ENCODE measurements at regions not wholly inside any gene's neighbourhood (a gene's known extent, or its start where the extent isn't known, plus 50 kb on each side); places are given as distances from the start of the nearest gene placed in this dataset.

DNA sequence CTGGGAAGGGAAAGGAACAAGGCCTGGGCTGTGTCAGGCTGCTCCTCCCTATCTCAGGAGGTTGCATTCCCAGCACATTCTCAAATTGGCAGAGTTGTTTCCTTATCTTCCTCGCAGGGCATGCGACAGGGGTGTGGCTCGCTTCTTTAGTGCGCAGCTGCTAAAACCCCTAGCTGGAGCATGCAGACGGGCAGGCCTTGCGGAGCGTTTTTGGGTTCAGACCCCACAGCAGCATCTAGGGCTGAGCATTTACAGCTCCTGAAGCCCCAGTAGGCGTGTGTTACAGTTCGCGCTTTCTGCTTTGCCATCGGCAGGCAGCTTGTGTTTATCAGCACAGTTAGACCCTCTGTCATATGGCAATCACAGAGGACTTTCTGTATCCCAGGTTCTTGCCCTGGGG is 392.4 kb downstream of the TECRL start:
- WGBS, 2 donors (ENCODE audit: low coverage in 1 of 2), result 78 to 89% methylated on average over 3 to 11 of the region's 11 CpGs
- H3K36me3 ChIP-seq, result no peaks in the 10 kb centered on the region
- H3K4me3 ChIP-seq, result no peak overlapping the region
- DNase-seq, result no peak
- TF ChIP-seq, protein P1, sequence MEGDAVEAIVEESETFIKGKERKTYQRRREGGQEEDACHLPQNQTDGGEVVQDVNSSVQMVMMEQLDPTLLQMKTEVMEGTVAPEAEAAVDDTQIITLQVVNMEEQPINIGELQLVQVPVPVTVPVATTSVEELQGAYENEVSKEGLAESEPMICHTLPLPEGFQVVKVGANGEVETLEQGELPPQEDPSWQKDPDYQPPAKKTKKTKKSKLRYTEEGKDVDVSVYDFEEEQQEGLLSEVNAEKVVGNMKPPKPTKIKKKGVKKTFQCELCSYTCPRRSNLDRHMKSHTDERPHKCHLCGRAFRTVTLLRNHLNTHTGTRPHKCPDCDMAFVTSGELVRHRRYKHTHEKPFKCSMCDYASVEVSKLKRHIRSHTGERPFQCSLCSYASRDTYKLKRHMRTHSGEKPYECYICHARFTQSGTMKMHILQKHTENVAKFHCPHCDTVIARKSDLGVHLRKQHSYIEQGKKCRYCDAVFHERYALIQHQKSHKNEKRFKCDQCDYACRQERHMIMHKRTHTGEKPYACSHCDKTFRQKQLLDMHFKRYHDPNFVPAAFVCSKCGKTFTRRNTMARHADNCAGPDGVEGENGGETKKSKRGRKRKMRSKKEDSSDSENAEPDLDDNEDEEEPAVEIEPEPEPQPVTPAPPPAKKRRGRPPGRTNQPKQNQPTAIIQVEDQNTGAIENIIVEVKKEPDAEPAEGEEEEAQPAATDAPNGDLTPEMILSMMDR (IDR thresholded peaks at IDR 0.05), result no peak
- TF ChIP-seq POLR2AphosphoS5 (IDR thresholded peaks at IDR 0.05) (no peak), POLR2A (IDR thresholded peaks at IDR 0.05) (no peak), EP300 (IDR thresholded peaks at IDR 0.05; ENCODE audit: low read depth) (no peak)
- intact Hi-C loops (cut with DNase I; ENCODE audit: low total_unique reads) (no loop called here), in situ Hi-C loops (cut with MboI; ENCODE audit: low pct_ligation_motif_present in 1 of 4, low pct_unique_long_range_greater_than_20kb in 1 of 4, low sequenced_read_pairs in 3 of 4) (no loop called here)
- no peaks in the 10 kb centered on the region for H3K9me3 ChIP-seq
- no peaks in the 10 kb centered on the region for H3K27me3 ChIP-seq
- H3K4me1 ChIP-seq, result no peaks in the 10 kb centered on the region
- no peak overlapping the region for H3K27ac ChIP-seq

DNA sequence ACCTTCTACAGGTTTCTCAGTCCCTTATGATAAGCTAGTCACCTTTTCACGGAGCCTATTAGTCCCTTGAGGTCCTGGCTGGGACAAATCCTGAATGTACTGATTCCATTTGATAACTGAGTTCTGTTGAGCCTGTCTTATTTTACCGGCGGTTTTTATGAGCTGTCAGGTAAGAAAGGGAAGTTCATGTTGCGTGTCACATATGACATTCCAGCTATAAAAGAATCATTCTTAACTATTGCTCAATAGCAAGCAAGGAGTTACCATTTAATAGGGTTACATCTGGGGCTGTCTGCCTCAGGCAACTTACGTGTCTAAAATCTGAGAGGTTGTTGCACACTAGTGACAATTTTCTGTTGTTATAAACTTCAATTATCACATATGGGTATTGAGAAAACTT is 394.6 kb downstream of the TECRL start:
- Histone ChIP-seq H3K27ac (no peak overlapping the region), H3K27me3 (no peaks in the 10 kb centered on the region), H3K9me3 (no peaks in the 10 kb centered on the region), H3K36me3 (no peaks in the 10 kb centered on the region), H3K4me3 (no peak overlapping the region), H3K4me1 (no peaks in the 10 kb centered on the region)
- intact Hi-C loops (cut with DNase I; ENCODE audit: low total_unique reads), result no loop called here
- TF ChIP-seq, protein P1 (IDR thresholded peaks at IDR 0.05), result no peak
- TF ChIP-seq POLR2A (IDR thresholded peaks at IDR 0.05) (no peak), POLR2AphosphoS5 (IDR thresholded peaks at IDR 0.05) (no peak), EP300 (IDR thresholded peaks at IDR 0.05; ENCODE audit: low read depth) (no peak)
- DNase-seq, result no peak
- in situ Hi-C loops (cut with MboI; ENCODE audit: low pct_ligation_motif_present in 1 of 4, low pct_unique_long_range_greater_than_20kb in 1 of 4, low sequenced_read_pairs in 3 of 4), result no loop called here
- 58% methylated on average over 5 of the region's 5 CpGs; no CpG with 5 or more reads in 1 of the 2 donors for WGBS, 2 donors (ENCODE audit: low coverage in 1 of 2)

DNA sequence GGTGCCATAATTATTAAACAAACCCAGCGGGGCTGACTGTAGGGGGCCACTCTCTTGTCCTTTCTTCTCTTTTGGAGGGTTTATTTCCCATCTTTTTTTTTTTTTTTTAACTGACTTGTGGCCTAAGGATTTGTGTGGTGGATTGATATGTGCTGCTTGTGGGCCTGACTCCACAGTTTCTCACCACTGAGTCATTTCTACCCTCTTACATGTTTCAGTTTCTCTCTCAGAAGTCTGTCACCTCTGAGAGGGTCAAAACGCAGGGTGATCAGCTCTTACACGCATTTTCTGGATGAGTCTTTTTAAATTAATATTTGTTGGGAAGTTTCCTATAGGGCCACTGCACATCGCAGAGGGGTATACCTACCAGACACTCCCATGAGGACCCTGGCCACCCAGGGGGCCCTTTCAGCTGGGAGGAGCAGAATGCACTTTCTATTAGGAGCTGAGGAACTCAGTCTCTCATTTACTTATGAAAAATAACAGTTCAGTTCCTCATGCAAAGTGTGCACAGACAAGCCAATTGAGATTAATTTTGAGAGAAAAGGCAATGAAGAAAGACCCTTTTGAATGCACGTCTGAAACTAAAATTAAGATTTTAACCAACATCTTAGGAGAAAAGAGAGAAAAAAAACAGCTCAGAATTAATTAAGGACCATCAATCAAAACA is 407.9 kb downstream of the TECRL start:
- no peaks in the 10 kb centered on the region for H3K36me3 ChIP-seq
- H3K27ac ChIP-seq, result no peak overlapping the region
- intact Hi-C loops (cut with DNase I; ENCODE audit: low total_unique reads) (no loop called here), in situ Hi-C loops (cut with MboI; ENCODE audit: low pct_ligation_motif_present in 1 of 4, low pct_unique_long_range_greater_than_20kb in 1 of 4, low sequenced_read_pairs in 3 of 4) (no loop called here)
- no peak for DNase-seq
- WGBS, 2 donors (ENCODE audit: low coverage in 1 of 2), result 83 to 95% methylated on average over 5 of the region's 5 CpGs
- no peak overlapping the region for H3K4me3 ChIP-seq
- H3K4me1 ChIP-seq, result no peaks in the 10 kb centered on the region
- TF ChIP-seq EP300 (IDR thresholded peaks at IDR 0.05; ENCODE audit: low read depth) (no peak), POLR2AphosphoS5 (IDR thresholded peaks at IDR 0.05) (no peak), POLR2A (IDR thresholded peaks at IDR 0.05) (no peak)
- TF ChIP-seq, protein P1 (IDR thresholded peaks at IDR 0.05), result no peak
- no peaks in the 10 kb centered on the region for H3K27me3 ChIP-seq
- no peaks in the 10 kb centered on the region for H3K9me3 ChIP-seq

DNA sequence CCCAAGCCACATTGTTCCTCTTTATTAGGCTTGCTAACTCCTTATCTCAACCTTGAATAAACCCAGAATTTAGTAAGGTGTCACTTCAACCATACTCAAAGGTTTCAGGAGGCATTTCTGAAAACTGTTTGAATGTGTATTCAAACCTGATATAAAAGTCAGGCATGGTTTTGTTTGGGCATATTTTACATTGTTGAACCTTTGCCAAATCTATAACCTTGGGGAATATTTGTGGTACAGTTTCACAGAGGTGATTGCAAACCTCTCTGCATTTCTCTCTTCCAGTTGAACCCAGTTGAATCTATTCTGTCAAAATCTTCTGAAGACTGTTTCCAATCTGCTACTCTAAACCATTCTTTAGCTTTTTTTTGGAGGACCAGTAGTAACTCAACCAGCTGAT is 409.0 kb downstream of the TECRL start:
- H3K27me3 ChIP-seq, result no peaks in the 10 kb centered on the region
- no peak for DNase-seq
- in situ Hi-C loops (cut with MboI; ENCODE audit: low pct_ligation_motif_present in 1 of 4, low pct_unique_long_range_greater_than_20kb in 1 of 4, low sequenced_read_pairs in 3 of 4), result no loop called here
- H3K9me3 ChIP-seq, result no peaks in the 10 kb centered on the region
- no peaks in the 10 kb centered on the region for H3K36me3 ChIP-seq
- no peak overlapping the region for H3K27ac ChIP-seq
- intact Hi-C loops (cut with DNase I; ENCODE audit: low total_unique reads), result no loop called here
- TF ChIP-seq POLR2A (IDR thresholded peaks at IDR 0.05), result no peak
- TF ChIP-seq EP300 (IDR thresholded peaks at IDR 0.05; ENCODE audit: low read depth), result no peak
- no peak for TF ChIP-seq POLR2AphosphoS5 (IDR thresholded peaks at IDR 0.05)
- TF ChIP-seq, protein P1 (IDR thresholded peaks at IDR 0.05), result no peak
- no peak overlapping the region for H3K4me3 ChIP-seq
- H3K4me1 ChIP-seq, result no peaks in the 10 kb centered on the region
